HG03159 (cell line): ENCODE measurements at regions not wholly inside any gene's neighbourhood (a gene's known extent, or its start where the extent isn't known, plus 50 kb on each side); places are given as distances from the start of the nearest gene placed in this dataset.

Source experiments
- ATAC-seq: cut with Tn5 transposase; IDR thresholded peaks from one replicate; pipeline ENCODE4 v1.9.1; 2021; ENCODE audit warnings: mild to moderate bottlenecking, moderate library complexity; ENCODE audit not compliant: unreplicated experiment

- no peak for ATAC-seq
Measured at GRCh38 chr6:126526996-126527606, 187.2 kb downstream of the CENPW start.

GRCh38 chr6:126529637-126530362 is 189.9 kb downstream of the CENPW start:
- no peak for ATAC-seq

GRCh38 chr6:126530775-126531174 is 190.9 kb downstream of the CENPW start:
- no peak for ATAC-seq

- peak; percentile 31 for ATAC-seq
Measured at GRCh38 chr6:126531286-126531685, 191.4 kb downstream of the CENPW start.

DNA sequence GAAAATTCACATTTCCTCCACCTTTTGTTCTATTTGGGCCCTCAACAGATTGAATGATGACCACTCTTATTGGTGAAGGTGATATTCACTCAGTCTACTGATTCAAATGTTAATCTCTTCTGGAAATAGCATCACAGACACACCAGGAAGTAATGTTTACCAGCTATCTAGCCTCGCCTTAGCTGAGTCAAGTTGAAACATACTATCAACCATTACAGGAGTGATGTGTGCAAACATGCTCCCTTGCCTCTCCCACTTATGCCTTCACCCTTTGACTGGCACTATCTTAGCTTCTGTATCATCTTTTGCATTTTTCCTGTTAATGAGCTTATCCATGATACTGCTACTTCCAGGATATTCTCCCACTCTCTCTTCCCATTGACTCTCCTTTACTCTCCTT is 191.9 kb downstream of the CENPW start:
- ATAC-seq, result peak; percentile 75

GRCh38 chr6:126534401-126534800 is 194.5 kb downstream of the CENPW start:
- ATAC-seq, result no peak

GRCh38 chr6:126535138-126535537 is 195.2 kb downstream of the CENPW start:
- ATAC-seq, result no peak

- no peak for ATAC-seq
Measured at GRCh38 chr6:126535595-126535994, 195.7 kb downstream of the CENPW start.

DNA sequence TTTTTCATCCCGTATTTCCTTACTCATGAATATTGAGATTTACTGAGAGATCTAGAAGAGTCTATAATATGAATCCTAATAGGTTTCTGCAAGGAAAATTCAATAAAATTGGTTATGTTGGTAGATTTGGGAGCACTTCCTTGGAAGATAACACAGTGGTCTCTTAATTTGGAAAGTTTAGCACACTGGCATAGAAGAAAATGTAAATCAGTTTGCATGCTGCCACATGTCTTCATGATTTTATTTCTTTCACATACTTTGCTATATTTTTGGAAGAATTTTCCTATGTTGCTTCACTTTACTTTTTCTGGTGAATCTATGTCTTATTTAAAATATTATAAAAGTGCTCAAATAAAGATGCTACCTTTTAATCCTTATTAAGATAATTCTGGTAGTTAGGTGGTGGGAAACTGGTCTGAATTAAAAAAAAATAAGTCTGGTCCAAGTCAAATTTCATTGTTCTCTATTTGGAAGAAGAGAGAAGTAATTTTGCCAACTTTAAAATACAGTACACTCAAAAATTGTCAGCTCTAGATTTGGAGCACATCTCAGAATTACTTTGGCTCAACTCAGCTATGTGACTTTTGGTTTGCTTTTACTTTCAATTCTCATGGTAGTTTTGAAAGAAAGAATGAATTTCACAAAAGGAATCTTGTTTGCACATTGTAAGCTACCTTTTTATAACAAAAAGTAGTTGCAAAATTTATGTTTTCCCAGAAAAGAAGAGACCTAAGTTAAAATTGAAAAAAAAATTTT is 197.3 kb downstream of the CENPW start:
- ATAC-seq, result no peak

GRCh38 chr6:126539022-126539421 is 199.1 kb downstream of the CENPW start:
- no peak for ATAC-seq

DNA sequence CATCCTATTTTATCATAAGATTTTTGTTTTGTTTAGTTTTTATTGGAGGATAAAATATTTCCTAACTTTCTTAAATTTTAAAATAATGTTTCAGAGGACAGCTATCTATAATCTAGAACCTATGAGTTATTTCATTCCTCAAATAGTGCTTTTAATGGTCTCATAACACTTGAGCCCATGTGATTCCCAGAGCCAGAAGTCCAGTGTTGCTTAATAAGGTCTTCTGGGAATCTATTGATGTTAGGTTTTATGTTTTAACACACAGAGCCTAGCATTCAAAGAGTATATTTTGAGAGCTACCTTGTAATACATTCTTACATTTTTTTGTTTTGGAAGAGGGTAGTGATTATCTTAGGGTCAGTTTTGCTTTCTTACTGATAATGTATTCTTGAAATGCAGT is 200.2 kb downstream of the CENPW start:
- no peak for ATAC-seq

- no peak for ATAC-seq
Measured at GRCh38 chr6:126541806-126542491, 202.0 kb downstream of the CENPW start.

GRCh38 chr6:126546541-126547120 is 206.7 kb downstream of the CENPW start:
- no peak for ATAC-seq

DNA sequence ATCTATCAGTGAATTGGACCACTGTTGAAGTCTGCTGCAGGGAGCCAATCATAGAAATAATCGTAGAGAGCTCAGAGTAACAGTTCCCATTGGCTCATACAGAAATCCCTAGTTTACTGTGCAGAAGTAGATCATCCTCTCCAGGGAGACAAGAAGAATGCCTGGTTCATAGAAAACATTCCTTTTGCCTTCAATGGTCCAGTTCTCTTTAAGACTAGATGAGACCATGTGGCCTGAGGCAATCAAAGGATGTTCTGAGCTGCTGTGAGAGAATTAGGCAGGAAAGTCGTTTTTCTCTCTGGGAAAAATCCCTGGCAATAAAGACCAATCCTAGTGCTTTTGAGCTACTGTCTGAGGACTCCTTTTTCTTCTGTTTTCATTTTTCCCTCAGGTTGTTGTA is 208.4 kb downstream of the CENPW start:
- ATAC-seq, result no peak

DNA sequence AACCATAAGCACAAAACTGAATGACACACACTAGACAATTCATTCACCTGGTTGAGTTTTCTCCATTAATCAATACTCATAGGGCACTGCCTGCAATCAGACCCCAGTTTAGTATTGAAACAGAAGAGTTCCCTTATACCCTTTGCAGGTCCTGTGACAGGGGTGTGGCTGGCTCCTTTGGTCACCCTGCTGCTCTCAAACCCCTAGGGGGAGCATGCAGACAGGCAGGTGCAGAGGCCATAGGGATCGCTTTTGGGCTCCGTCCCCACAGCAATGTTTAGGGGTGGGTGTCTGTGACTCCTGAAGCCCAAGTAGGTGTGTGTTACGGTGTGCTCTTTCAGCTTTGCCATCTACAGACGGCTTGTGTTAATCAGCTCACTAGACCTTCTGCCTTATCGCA is 210.4 kb downstream of the CENPW start:
- no peak for ATAC-seq

DNA sequence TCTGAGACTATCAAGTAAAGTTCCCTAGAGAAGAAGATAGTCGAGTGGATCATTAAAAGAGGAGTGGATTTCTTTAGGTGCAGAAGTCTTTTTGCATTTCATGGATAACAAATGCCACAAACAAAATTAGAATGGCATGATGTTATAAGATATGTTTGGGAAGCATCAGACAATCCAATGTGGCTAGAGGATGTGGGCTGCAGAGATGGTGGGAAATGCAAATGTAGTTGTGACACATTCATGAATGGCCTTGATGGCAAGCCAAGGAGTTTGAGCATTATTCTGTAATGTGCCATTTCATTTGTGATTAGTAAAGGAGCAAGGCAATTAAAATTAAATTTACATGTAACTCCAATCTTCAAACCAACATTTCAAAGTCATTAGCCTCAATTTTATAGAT is 211.9 kb downstream of the CENPW start:
- ATAC-seq, result no peak

- ATAC-seq, result no peak
Measured at GRCh38 chr6:126553854-126554253, 213.9 kb downstream of the CENPW start.

DNA sequence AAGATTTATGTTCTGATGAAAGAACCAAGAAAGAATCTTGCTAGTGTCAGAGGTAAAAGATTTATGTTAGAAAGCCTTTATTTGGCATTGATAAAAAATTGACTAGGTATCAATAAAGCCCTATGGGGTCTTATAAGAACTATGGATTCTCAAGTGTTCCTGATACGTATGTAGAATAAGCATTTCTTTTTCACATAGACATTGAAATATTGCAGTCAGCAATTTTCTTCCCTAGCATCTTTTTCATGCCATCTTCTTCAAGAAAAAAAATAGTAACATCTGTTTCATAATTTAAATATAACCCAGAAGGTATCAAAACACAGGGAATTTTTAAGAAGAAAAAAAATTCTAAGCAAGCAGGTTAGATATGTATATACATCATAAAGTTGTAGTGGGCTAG is 230.6 kb downstream of the CENPW start:
- no peak for ATAC-seq

GRCh38 chr6:126574301-126574700 is 234.4 kb downstream of the CENPW start:
- ATAC-seq, result no peak

DNA sequence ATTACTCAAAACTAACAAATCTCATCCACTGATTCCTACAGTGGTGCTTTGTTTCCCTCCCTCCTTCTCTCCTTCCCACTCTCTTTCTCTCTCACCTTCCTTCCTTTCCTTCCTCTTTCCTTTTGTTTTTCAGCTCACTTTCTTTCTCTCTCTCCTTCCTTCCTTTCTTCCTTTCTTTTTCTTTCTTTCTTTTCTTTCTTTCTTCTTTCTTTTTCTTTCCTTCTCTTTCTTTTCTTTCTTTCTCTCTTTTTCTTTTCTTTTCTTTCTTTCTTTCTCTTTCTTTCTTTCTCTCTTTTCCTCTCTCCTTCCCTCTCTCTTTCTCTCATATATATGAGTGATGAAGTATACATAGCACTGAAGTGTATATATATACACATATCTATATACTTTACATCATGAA is 241.4 kb downstream of the CENPW start:
- no peak for ATAC-seq

DNA sequence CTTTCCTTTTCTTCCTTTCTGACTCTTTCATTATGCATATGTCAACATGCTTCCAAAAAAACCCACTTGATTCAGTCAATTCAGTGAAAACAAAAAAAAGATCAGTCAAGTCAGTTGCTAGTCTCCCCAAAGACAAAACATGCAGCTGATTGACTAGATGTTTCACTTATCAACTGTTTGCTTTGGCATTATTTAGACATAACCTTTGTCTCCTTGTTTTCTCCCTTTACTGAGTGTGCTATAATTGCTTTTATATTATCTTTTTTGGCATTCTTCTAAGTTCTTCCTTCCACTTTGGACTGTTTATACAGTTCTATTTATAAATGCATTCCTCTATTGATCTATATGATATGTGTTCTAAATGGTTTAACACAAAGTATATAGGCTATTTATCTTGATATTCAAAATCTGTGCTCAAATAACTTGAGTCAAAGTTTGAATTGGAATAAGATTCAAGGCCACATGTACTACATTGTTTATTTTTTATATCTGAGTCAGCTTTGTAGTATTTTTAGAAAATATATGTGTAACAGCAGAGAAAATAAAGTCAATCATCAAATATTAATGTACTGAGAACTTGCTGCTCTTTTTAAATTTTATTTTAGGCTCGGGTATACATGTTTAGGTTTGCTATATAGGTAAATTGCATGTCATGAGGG is 260.5 kb downstream of the CENPW start:
- ATAC-seq, result no peak
